A673 (cell line): ENCODE measurements at regions not wholly inside any gene's neighbourhood (a gene's known extent, or its start where the extent isn't known, plus 50 kb on each side); places are given as distances from the start of the nearest gene placed in this dataset.

Experiments used
- CTCF ChIP-seq: fragments of 300-800, 200-600 bp; sonication (generic); conservative IDR thresholded peaks from 2 replicates; pipeline ENCODE4 v1.5.1; 2017; ENCODE audit warnings: low read depth, mild to moderate bottlenecking, antibody characterized with exemption, low read length, moderate library complexity, mixed read lengths
- EZH2 ChIP-seq: fragments of 200-600 bp; sonication (generic); IDR thresholded peaks from 2 replicates; pipeline ENCODE4 v1.6.1; 2017; ENCODE audit warnings: borderline replicate concordance, low read depth, mild to moderate bottlenecking, mixed read lengths, antibody characterized with exemption, low read length; ENCODE audit not compliant: poor library complexity, severe bottlenecking

- TF ChIP-seq CTCF (no peak), EZH2 (no peak)
Observed at GRCh38 chr5:130287438-130287837, 383.2 kb downstream of the CHSY3 start.
